ENCODE measurements at regions not wholly inside any gene's neighbourhood (a gene's known extent, or its start where the extent isn't known, plus 50 kb on each side); places are given as distances from the start of the nearest gene placed in this dataset.

GRCh38 chr10:65778753-65779152 is 1147.1 kb upstream of the LRRTM3 start:
- no peak for DNase-seq (ENCODE audit: low read depth)
- H3K4me3 ChIP-seq (ENCODE audit: control insufficient read depth, low read depth, low read length): no peak overlapping the region
- no peak for TF ChIP-seq CTCF (conservative IDR thresholded peaks at IDR 0.05; ENCODE audit: control insufficient read depth, insufficient read depth, low read depth, low read length)

- TF ChIP-seq CTCF (conservative IDR thresholded peaks at IDR 0.05; ENCODE audit: control insufficient read depth, insufficient read depth, low read depth, low read length): no peak
- DNase-seq (ENCODE audit: low read depth): no peak
- no peak overlapping the region for H3K4me3 ChIP-seq (ENCODE audit: control insufficient read depth, low read depth, low read length)
These were observed 1145.9 kb upstream of the LRRTM3 start for GRCh38 chr10:65779985-65780384.

GRCh38 chr10:65786279-65786678 is 1139.6 kb upstream of the LRRTM3 start:
- no peak overlapping the region for H3K4me3 ChIP-seq (ENCODE audit: control insufficient read depth, low read depth, low read length)
- TF ChIP-seq CTCF (conservative IDR thresholded peaks at IDR 0.05; ENCODE audit: control insufficient read depth, insufficient read depth, low read depth, low read length): no peak

GRCh38 chr10:65787571-65787970 is 1138.3 kb upstream of the LRRTM3 start:
- no peak for TF ChIP-seq CTCF (conservative IDR thresholded peaks at IDR 0.05; ENCODE audit: control insufficient read depth, insufficient read depth, low read depth, low read length)
- no peak for DNase-seq (ENCODE audit: low read depth)
- H3K4me3 ChIP-seq (ENCODE audit: control insufficient read depth, low read depth, low read length): no peak overlapping the region

More at GRCh38 chr10:65786279-65786678, 1139.6 kb upstream of the LRRTM3 start:
- no peak for DNase-seq (ENCODE audit: low read depth)

GRCh38 chr10:65788271-65788670 is 1137.6 kb upstream of the LRRTM3 start:
- DNase-seq (ENCODE audit: low read depth): no peak
- no peak for TF ChIP-seq CTCF (conservative IDR thresholded peaks at IDR 0.05; ENCODE audit: control insufficient read depth, insufficient read depth, low read depth, low read length)
- no peak overlapping the region for H3K4me3 ChIP-seq (ENCODE audit: control insufficient read depth, low read depth, low read length)

GRCh38 chr10:65791979-65792378 is 1133.9 kb upstream of the LRRTM3 start:
- no peak for TF ChIP-seq CTCF (conservative IDR thresholded peaks at IDR 0.05; ENCODE audit: control insufficient read depth, insufficient read depth, low read depth, low read length)
- no peak overlapping the region for H3K4me3 ChIP-seq (ENCODE audit: control insufficient read depth, low read depth, low read length)

More at GRCh38 chr10:65791979-65792378, 1133.9 kb upstream of the LRRTM3 start:
- DNase-seq (ENCODE audit: low read depth): no peak

Data from fibroblast of mammary gland (primary cell).